Endometrium (tissue), 2 donors: ENCODE measurements at regions not wholly inside any gene's neighbourhood (a gene's known extent, or its start where the extent isn't known, plus 50 kb on each side); places are given as distances from the start of the nearest gene placed in this dataset.
"Not testable (repeated sequence)": the region's sequence is repeated elsewhere in the genome, so short reads cannot be mapped to it uniquely, and the experiment has no call there.

Experiments
- FAIRE-seq: peaks from 2 replicates; lab custom pipeline; 2012; peaks lifted over from hg19 to GRCh38; lab: Jason Lieb, UNC
- donor health status: control.
- donor health status: control.

GRCh38 chrX:733961-734360 lies 103.4 kb downstream of the SHOX start:
- no peak for FAIRE-seq

DNA sequence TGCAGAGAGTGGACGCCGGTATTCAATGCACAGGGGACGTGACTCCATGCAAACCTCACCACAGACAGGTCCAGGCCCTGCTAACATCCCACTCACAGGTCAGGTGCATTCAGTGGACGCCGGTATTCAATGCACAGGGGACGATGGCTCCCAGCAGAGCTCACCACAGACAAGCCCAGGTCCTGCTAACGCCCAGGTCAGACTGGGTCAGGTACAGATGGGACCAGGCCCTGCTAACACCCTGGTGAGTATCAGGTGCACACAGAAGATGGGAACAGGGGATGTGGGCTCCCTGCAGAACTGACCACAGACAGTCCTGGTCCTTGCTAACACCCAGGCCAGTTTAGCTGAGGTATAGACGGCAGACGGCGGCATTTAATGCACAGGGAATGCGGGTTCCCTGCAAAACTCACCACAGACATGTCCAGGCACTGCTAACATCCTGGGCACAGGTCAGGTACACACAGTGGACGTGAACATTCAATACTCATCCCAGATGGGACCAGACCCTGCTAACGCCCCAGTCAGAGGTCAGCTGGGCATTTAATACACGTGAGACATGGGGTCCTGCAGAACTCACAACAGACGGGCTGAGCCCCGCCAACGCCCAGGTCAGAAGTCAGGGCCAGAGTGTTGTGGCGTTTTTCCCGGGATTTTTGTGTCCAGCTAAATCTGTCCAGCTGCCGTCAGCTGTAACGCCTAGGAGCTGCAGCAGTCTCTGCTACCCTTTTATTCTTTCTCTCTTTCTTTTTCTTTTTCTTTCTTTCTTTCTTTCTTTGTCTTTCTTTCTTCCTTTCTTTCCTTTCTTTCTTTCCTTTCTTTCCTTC lies 99.2 kb downstream of the SHOX start:
- no peak for FAIRE-seq

- not testable (repeated sequence) for FAIRE-seq
Observed at GRCh38 chrX:729101-729500, 98.5 kb downstream of the SHOX start.

GRCh38 chrX:728639-729038 lies 98.0 kb downstream of the SHOX start:
- not testable (repeated sequence) for FAIRE-seq

DNA sequence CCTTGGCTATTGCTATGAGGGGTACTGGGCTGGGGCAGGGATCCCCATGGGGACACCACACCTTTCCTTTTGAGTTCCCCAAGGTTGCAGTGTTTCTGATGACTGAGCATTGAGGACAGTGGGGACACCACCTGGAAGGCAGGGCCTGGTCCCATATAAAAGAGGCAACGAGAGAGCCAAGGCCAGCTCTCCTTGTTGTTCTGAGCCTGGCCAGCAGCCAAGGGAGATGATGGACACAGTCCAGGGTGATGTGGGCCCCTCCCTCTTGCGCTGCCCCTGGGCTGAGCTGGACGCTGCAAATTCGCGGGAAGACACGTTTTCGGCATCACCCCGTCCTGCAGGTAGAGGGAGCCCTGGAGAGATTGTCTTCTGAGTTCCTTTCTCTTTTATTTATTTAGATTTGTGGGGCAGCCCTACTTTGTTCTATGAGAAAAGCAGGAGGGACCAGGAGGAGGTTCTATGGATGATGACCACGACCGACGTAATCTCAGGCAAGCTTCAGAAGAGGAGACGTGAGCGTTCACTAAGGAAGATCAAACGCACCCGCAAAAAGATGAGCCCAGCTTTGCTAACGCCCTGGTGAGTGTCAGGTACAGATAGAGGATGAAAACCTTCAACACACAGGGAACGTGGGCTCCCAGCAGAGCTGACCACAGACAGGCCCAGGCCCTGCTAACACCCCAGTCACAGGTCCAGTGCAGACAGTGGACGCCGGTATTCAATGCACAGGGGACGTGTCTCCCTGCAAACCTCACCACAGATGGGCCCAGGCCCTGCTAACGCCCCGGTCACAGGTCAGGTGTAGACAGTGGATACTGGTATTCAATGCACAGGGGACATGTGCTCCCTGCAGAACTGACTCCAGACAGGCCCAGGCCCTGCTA lies 97.4 kb downstream of the SHOX start:
- FAIRE-seq = no peak

GRCh38 chrX:725971-726370 lies 95.4 kb downstream of the SHOX start:
- no peak for FAIRE-seq

DNA sequence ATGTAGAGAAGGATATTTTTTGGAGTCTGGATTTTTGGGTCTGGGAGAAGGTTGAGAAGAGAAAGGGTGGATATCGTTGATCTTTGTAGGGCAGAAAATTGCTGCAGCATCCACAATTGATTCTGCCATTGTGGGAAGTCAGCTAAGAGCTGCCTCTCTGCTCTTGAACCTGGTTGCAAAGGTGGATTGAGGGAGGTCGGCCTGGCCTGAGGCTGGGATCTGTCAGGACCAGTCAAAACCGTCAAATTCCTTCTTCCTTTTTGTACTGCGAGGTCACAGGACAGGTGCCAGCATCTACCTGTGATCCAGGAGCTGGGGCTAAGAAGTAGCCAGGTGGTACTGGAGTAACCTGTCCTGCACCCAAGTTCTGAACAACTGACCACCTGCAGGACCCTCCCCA lies 93.7 kb downstream of the SHOX start:
- FAIRE-seq = no peak

- no peak for FAIRE-seq
Observed at GRCh38 chrX:723781-724180, 93.2 kb downstream of the SHOX start.

DNA sequence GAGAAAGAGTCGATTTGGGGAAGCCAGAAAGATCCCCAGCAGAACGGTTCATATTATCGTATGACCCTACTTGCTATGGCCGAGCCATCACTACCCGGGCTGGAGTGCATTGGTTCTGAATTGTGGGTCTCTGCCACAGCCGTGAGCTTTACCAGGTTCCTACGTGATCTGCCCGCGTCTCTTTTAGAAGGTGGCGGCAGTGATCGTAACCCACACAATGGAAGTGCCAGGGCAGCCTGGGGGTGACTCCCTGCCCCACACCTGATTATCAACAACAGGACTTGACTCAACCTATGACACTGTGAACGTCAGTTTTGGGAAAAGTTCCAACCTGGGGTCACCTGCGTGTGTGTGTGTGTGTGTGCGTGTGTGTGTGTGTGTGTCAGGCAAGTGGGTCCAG lies 90.8 kb downstream of the SHOX start:
- no peak for FAIRE-seq

GRCh38 chrX:720825-721224 lies 90.2 kb downstream of the SHOX start:
- FAIRE-seq = no peak

GRCh38 chrX:720250-720649 lies 89.7 kb downstream of the SHOX start:
- FAIRE-seq = no peak

GRCh38 chrX:716136-716535 lies 85.5 kb downstream of the SHOX start:
- no peak for FAIRE-seq

GRCh38 chrX:714131-714530 lies 83.5 kb downstream of the SHOX start:
- FAIRE-seq = no peak
